Hepatocyte (in vitro differentiated cells): ENCODE measurements at regions not wholly inside any gene's neighbourhood (a gene's known extent, or its start where the extent isn't known, plus 50 kb on each side); places are given as distances from the start of the nearest gene placed in this dataset.

Experiments used
- DNase-seq: peaks from one replicate; pipeline ENCODE4 v3.0.0-alpha.2; 2016; ENCODE audit warnings: low spot score
- H2AFZ ChIP-seq: fragments of 200-600 bp; sonication (generic); 2 replicates; pipeline ENCODE4 v1.6.0; 2016; ENCODE audit warnings: antibody characterized with exemption, mild to moderate bottlenecking
- H3K27ac ChIP-seq: fragments of 200-600 bp; sonication (generic); 2 replicates; pipeline ENCODE4 v1.5.1; 2016; ENCODE audit warnings: mild to moderate bottlenecking
- H3K27me3 ChIP-seq: fragments of 200-600 bp; sonication (generic); 2 replicates; pipeline ENCODE4 v1.6.1; 2016
- H3K36me3 ChIP-seq: fragments of 200-600 bp; sonication (generic); replicated peaks from 2 replicates; pipeline ENCODE4 v1.5.1; 2016; ENCODE audit warnings: low read depth; ENCODE audit not compliant: insufficient read depth
- H3K4me1 ChIP-seq: fragments of 200-600 bp; sonication (generic); 2 replicates; pipeline ENCODE4 v1.5.1; 2016; ENCODE audit warnings: mild to moderate bottlenecking, moderate library complexity; ENCODE audit not compliant: insufficient read depth
- H3K4me2 ChIP-seq: fragments of 200-600 bp; sonication (generic); 2 replicates; pipeline ENCODE4 v1.6.0; 2016
- H3K4me3 ChIP-seq: fragments of 200-600 bp; sonication (generic); 2 replicates; pipeline ENCODE4 v1.5.1; 2016; ENCODE audit warnings: mild to moderate bottlenecking
- H3K79me2 ChIP-seq: fragments of 200-600 bp; sonication (generic); 2 replicates; pipeline ENCODE4 v1.6.0; 2017; ENCODE audit warnings: mild to moderate bottlenecking
- H3K9me2 ChIP-seq: fragments of 200-600 bp; sonication (generic); replicated peaks from 2 replicates; pipeline ENCODE4 v1.6.0; 2017; ENCODE audit warnings: mild to moderate bottlenecking; ENCODE audit not compliant: insufficient read depth
- H3K9me3 ChIP-seq: fragments of 200-600 bp; sonication (generic); 2 replicates; pipeline ENCODE4 v1.5.1; 2016; ENCODE audit warnings: low read depth, mild to moderate bottlenecking
- H4K20me1 ChIP-seq: fragments of 200-600 bp; sonication (generic); 2 replicates; pipeline ENCODE4 v1.6.0; 2016; ENCODE audit warnings: mild to moderate bottlenecking; ENCODE audit not compliant: insufficient read depth, poor library complexity, severe bottlenecking
- EZH2 ChIP-seq: fragments of 200-600 bp; sonication (generic); IDR thresholded peaks from 2 replicates; pipeline ENCODE4 v1.6.1; 2016; ENCODE audit warnings: antibody characterized with exemption, mild to moderate bottlenecking, borderline replicate concordance
- EZH2phosphoT487 ChIP-seq: fragments of 200-600 bp; sonication (generic); IDR thresholded peaks from one replicate; pipeline ENCODE4 v1.6.1; 2018; ENCODE audit warnings: antibody characterized with exemption, mild to moderate bottlenecking, low read depth, moderate library complexity; ENCODE audit not compliant: unreplicated experiment, severe bottlenecking
- WGBS: methylation state at CpG from one replicate; pipeline ENCODE4 v1.1.6; 2016; ENCODE audit warnings: low lambda C conversion rate; ENCODE audit errors: missing lambda C conversion rate; 5-methylcytosine and 5-hydroxymethylcytosine counted together
- TF ChIP-seq, protein P1 (sequence below): fragments of 200-600 bp; sonication (generic); IDR thresholded peaks from 2 replicates; pipeline ENCODE4 v1.5.1; 2016; ENCODE audit warnings: antibody characterized with exemption, mild to moderate bottlenecking; ENCODE audit not compliant: poor library complexity

- Histone ChIP-seq H3K27ac (no peak overlapping the region), H3K27me3 (peaks cover 16% of the 10 kb centered on the region), H3K4me2 (no peak overlapping the region), H4K20me1 (no peaks in the 10 kb centered on the region), H3K36me3 (no peaks in the 10 kb centered on the region), H3K9me3 (no peaks in the 10 kb centered on the region), H2AFZ (no peak overlapping the region), H3K9me2 (no peaks in the 10 kb centered on the region), H3K4me1 (no peaks in the 10 kb centered on the region), H3K4me3 (no peak overlapping the region), H3K79me2 (no peaks in the 10 kb centered on the region)
- TF ChIP-seq EZH2phosphoT487 (no peak), EZH2 (no peak)
- no peak for DNase-seq
- WGBS = 84% methylated on average over 10 of the region's 10 CpGs
Observed at GRCh38 chr20:57869291-57869950, 159.6 kb upstream of the PMEPA1 start.

GRCh38 chr20:57868310-57868709 is 158.5 kb upstream of the PMEPA1 start:
- H3K9me2 ChIP-seq = no peaks in the 10 kb centered on the region
- H2AFZ ChIP-seq = no peak overlapping the region
- H4K20me1 ChIP-seq = no peaks in the 10 kb centered on the region
- no peaks in the 10 kb centered on the region for H3K4me1 ChIP-seq
- TF ChIP-seq EZH2phosphoT487 (no peak), EZH2 (no peak)
- TF ChIP-seq, protein P1, sequence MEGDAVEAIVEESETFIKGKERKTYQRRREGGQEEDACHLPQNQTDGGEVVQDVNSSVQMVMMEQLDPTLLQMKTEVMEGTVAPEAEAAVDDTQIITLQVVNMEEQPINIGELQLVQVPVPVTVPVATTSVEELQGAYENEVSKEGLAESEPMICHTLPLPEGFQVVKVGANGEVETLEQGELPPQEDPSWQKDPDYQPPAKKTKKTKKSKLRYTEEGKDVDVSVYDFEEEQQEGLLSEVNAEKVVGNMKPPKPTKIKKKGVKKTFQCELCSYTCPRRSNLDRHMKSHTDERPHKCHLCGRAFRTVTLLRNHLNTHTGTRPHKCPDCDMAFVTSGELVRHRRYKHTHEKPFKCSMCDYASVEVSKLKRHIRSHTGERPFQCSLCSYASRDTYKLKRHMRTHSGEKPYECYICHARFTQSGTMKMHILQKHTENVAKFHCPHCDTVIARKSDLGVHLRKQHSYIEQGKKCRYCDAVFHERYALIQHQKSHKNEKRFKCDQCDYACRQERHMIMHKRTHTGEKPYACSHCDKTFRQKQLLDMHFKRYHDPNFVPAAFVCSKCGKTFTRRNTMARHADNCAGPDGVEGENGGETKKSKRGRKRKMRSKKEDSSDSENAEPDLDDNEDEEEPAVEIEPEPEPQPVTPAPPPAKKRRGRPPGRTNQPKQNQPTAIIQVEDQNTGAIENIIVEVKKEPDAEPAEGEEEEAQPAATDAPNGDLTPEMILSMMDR = no peak
- H3K4me2 ChIP-seq = no peak overlapping the region
- 92% methylated on average over 15 of the region's 15 CpGs for WGBS
- no peak for DNase-seq
- H3K79me2 ChIP-seq = no peaks in the 10 kb centered on the region
- no peak overlapping the region for H3K4me3 ChIP-seq
- H3K27me3 ChIP-seq = peaks cover 16% of the 10 kb centered on the region
- H3K27ac ChIP-seq = no peak overlapping the region
- no peaks in the 10 kb centered on the region for H3K9me3 ChIP-seq
- H3K36me3 ChIP-seq = no peaks in the 10 kb centered on the region

DNA sequence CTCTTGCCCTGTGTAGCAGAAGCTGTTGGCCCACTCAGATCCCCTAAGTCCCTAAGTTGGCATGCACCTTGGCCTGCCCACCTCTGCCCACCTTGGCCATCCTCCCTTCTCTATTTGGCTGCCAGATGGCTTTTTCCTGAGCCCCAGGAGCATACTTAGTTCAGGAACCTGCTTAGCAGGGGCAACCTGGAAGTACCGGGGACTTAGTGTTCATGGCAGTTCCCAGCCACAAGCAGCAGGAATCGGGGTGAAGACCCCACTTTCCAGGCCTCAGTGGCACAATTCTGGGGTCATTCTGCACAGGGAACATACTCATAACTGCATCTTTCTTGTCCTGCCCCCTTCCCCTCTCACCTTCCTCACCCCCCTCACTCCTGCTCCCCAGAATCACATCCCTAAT is 158.0 kb upstream of the PMEPA1 start:
- no peak overlapping the region for H2AFZ ChIP-seq
- H3K4me3 ChIP-seq = no peak overlapping the region
- H3K9me3 ChIP-seq = no peaks in the 10 kb centered on the region
- H3K27me3 ChIP-seq = peaks cover 16% of the 10 kb centered on the region
- H3K4me1 ChIP-seq = no peaks in the 10 kb centered on the region
- H3K79me2 ChIP-seq = no peaks in the 10 kb centered on the region
- 78% methylated on average over 2 of the region's 2 CpGs for WGBS
- H3K27ac ChIP-seq = no peak overlapping the region
- H3K9me2 ChIP-seq = no peaks in the 10 kb centered on the region
- DNase-seq = no peak
- no peak overlapping the region for H3K4me2 ChIP-seq
- no peaks in the 10 kb centered on the region for H3K36me3 ChIP-seq
- TF ChIP-seq EZH2phosphoT487 (no peak), EZH2 (no peak)
- TF ChIP-seq, protein P1 = no peak
- H4K20me1 ChIP-seq = no peaks in the 10 kb centered on the region

DNA sequence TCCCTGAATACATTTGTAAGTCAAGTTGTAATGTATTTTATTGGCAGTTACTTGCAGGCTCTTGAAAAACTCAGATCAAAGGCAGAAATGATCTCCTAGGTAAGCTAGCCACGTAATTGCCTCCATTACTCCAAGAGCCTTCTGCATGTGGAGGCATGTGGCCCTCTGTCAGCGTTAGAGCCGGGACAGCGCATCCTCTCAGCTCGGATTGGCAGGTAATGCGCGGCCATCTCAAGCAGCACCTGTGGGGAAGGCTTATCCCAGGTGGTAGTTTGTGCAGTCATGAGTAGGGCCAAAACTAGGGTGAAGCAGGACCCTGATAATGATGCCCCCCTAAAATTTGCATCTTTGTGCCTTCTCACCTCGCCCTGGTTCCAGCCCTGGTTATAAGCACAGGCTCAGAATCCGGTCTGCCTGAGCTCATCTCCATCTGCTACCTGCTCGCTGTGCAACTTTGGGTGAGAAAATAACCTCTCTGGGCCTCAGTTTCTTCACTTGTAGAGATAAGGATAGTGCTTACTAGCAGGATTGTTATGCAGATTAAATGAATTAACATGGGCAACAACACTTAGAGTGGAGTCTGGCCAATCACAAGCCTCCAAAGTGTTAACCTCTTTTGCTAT is 157.5 kb upstream of the PMEPA1 start:
- H4K20me1 ChIP-seq = no peaks in the 10 kb centered on the region
- no peaks in the 10 kb centered on the region for H3K9me3 ChIP-seq
- H3K9me2 ChIP-seq = no peaks in the 10 kb centered on the region
- peaks cover 16% of the 10 kb centered on the region for H3K27me3 ChIP-seq
- H3K4me1 ChIP-seq = no peaks in the 10 kb centered on the region
- no peak overlapping the region for H3K4me2 ChIP-seq
- no peak overlapping the region for H3K27ac ChIP-seq
- no peak for TF ChIP-seq EZH2
- no peak for TF ChIP-seq EZH2phosphoT487
- TF ChIP-seq, protein P1 = no peak
- DNase-seq = no peak
- no peaks in the 10 kb centered on the region for H3K36me3 ChIP-seq
- H3K4me3 ChIP-seq = no peak overlapping the region
- H3K79me2 ChIP-seq = no peaks in the 10 kb centered on the region
- no peak overlapping the region for H2AFZ ChIP-seq
- WGBS = 85% methylated on average over 10 of the region's 10 CpGs
